ENCODE measurements at regions not wholly inside any gene's neighbourhood (a gene's known extent, or its start where the extent isn't known, plus 50 kb on each side); places are given as distances from the start of the nearest gene placed in this dataset.

DNA sequence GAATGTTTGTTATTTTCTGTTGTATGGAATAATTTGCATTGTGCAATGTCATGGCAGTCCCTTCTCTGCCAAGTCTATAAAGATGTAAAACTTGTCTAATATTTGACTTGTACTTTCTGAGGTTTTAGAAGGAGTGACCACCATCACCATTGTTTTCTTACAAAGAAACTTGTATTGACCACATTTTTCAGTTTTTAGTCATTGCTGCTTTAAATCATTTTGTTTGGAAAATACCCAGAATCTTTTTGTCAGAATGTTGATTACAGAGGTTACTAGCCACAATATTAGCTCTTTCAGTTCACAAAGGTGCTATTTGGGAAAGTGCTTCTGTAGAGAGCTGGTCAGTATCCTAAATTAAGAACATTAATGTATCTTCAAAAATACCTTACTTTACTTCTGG lies 532.4 kb upstream of the GBE1 start:
- POLR2A ChIA-PET (ENCODE audit: unreplicated experiment) = interaction anchor here (0.7 kb wide), 1 partner anchor 1097 kb away, joined by 3 read pairs; no protein-coding TSS in a partner anchor

DNA sequence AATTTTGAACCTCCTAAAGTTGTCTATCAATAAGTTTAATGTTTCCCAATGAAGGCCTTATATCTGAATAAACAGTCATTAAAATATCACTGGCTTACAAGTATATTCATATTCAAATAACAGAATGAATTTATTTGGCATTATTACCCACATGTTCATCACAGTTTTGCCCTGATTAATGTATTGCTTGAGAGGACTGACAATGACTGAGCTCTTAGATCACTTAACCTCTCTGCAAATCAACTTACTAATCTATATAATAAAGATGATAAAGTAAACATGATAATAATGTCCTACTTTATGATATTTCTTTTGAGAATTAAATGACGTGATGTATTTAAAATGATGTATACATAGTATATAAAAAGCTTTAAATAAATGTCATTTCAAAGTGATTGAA lies 532.0 kb upstream of the GBE1 start:
- H3K27me3 ChIP-seq (ENCODE audit: low read length) = no peaks in the 10 kb centered on the region

More for the DNA sequence above, 532.4 kb upstream of the GBE1 start:
- DNase-seq (peak; percentile 91), ATAC-seq (peak; percentile 91)
- no peak for TF ChIP-seq EZH2phosphoT487 (IDR thresholded peaks at IDR 0.05; ENCODE audit: borderline replicate concordance, low read length)
- TF ChIP-seq, protein P1, sequence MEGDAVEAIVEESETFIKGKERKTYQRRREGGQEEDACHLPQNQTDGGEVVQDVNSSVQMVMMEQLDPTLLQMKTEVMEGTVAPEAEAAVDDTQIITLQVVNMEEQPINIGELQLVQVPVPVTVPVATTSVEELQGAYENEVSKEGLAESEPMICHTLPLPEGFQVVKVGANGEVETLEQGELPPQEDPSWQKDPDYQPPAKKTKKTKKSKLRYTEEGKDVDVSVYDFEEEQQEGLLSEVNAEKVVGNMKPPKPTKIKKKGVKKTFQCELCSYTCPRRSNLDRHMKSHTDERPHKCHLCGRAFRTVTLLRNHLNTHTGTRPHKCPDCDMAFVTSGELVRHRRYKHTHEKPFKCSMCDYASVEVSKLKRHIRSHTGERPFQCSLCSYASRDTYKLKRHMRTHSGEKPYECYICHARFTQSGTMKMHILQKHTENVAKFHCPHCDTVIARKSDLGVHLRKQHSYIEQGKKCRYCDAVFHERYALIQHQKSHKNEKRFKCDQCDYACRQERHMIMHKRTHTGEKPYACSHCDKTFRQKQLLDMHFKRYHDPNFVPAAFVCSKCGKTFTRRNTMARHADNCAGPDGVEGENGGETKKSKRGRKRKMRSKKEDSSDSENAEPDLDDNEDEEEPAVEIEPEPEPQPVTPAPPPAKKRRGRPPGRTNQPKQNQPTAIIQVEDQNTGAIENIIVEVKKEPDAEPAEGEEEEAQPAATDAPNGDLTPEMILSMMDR (conservative IDR thresholded peaks at IDR 0.05; ENCODE audit: low read depth, low read length) = no peak
- TF ChIP-seq EZH2 (IDR thresholded peaks at IDR 0.05; ENCODE audit: low read length, unreplicated experiment) = no peak
- Histone ChIP-seq H3K79me2 (ENCODE audit: low read length) (no peaks in the 10 kb centered on the region), H3K36me3 (ENCODE audit: low read depth, low read length) (no peaks in the 10 kb centered on the region), H3K27me3 (ENCODE audit: low read length) (no peaks in the 10 kb centered on the region), H3K4me1 (ENCODE audit: insufficient read depth, low read length) (peaks cover 20% of the 10 kb centered on the region), H2AFZ (ENCODE audit: low read length) (no peak overlapping the region), H4K20me1 (ENCODE audit: low read length) (no peaks in the 10 kb centered on the region), H3F3A (ENCODE audit: low read length, unreplicated experiment) (no peaks in the 10 kb centered on the region), H3K27ac (ENCODE audit: low read length) (peak overlapping the region; percentile 43), H3K9me2 (replicated peaks; ENCODE audit: low read length) (no peaks in the 10 kb centered on the region), H3K9ac (ENCODE audit: low read length) (no peak overlapping the region), H3K9me3 (ENCODE audit: low read length) (no peaks in the 10 kb centered on the region), H3K4me3 (ENCODE audit: low read length) (no peak overlapping the region), H3K4me2 (ENCODE audit: low read length) (peak overlapping the region; percentile 32)
- no TSS peak for BruUV-seq (replicated peaks)
- intact Hi-C loops (cut with micrococcal nuclease) = no loop called here
- CTCF ChIA-PET = interaction anchor here (0.6 kb wide), 1 partner anchor 14 kb away, joined by 4 read pairs; no protein-coding TSS in a partner anchor

DNA sequence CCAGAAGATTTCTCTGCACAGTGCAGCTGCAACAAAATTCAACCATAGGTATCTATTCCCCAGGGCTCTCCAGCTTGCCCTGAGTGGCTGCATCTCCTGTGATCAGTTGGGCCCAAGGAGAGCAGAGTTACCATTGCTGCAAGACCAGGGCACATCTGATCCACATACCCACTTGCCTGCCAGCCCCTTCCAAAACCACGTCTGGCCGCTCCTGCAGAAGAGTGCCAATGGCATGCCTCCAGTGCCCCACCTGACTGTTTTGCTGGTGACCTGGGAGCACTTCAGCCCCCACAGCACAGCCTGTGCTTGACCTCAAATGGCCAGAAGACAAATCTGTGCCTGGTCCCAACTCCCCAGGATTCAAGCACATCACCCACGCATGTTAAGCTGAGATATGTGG lies 526.1 kb upstream of the GBE1 start:
- no peak for TF ChIP-seq EZH2phosphoT487 (IDR thresholded peaks at IDR 0.05; ENCODE audit: borderline replicate concordance, low read length)
- TF ChIP-seq, protein P1 (conservative IDR thresholded peaks at IDR 0.05; ENCODE audit: low read depth, low read length) = no peak
- no peak overlapping the region for H2AFZ ChIP-seq (ENCODE audit: low read length)
- no peaks in the 10 kb centered on the region for H3K36me3 ChIP-seq (ENCODE audit: low read depth, low read length)
- H3K27ac ChIP-seq (ENCODE audit: low read length) = no peak overlapping the region
- no peaks in the 10 kb centered on the region for H3K79me2 ChIP-seq (ENCODE audit: low read length)
- ATAC-seq (no peak), DNase-seq (no peak)
- H3K4me1 ChIP-seq (ENCODE audit: insufficient read depth, low read length) = no peaks in the 10 kb centered on the region
- no peaks in the 10 kb centered on the region for H3K9me3 ChIP-seq (ENCODE audit: low read length)
- H3F3A ChIP-seq (ENCODE audit: low read length, unreplicated experiment) = no peaks in the 10 kb centered on the region
- H3K27me3 ChIP-seq (ENCODE audit: low read length) = no peaks in the 10 kb centered on the region
- no peaks in the 10 kb centered on the region for H3K9me2 ChIP-seq (replicated peaks; ENCODE audit: low read length)
- ChIA-PET CTCF (no interaction called here), POLR2A (ENCODE audit: unreplicated experiment) (no interaction called here)
- no peak overlapping the region for H3K4me2 ChIP-seq (ENCODE audit: low read length)
- intact Hi-C loops (cut with micrococcal nuclease) = no loop called here
- BruUV-seq (replicated peaks) = no TSS peak
- H4K20me1 ChIP-seq (ENCODE audit: low read length) = no peaks in the 10 kb centered on the region
- no peak overlapping the region for H3K9ac ChIP-seq (ENCODE audit: low read length)
- H3K4me3 ChIP-seq (ENCODE audit: low read length) = no peak overlapping the region

More for the DNA sequence above, 532.0 kb upstream of the GBE1 start:
- no peaks in the 10 kb centered on the region for H3K9me2 ChIP-seq (replicated peaks; ENCODE audit: low read length)
- no peak overlapping the region for H3K4me3 ChIP-seq (ENCODE audit: low read length)
- BruUV-seq (replicated peaks) = no TSS peak
- ATAC-seq (peak; percentile 76), DNase-seq (peak; percentile 57)
- TF ChIP-seq, protein P1 (conservative IDR thresholded peaks at IDR 0.05; ENCODE audit: low read depth, low read length) = no peak
- no peak for TF ChIP-seq EZH2 (IDR thresholded peaks at IDR 0.05; ENCODE audit: low read length, unreplicated experiment)
- TF ChIP-seq EZH2phosphoT487 (IDR thresholded peaks at IDR 0.05; ENCODE audit: borderline replicate concordance, low read length) = no peak
- no peaks in the 10 kb centered on the region for H4K20me1 ChIP-seq (ENCODE audit: low read length)
- ChIA-PET CTCF (interaction anchor here (0.6 kb wide), 1 partner anchor 14 kb away, joined by 4 read pairs; no protein-coding TSS in a partner anchor), POLR2A (ENCODE audit: unreplicated experiment) (no interaction called here)
- peak overlapping the region; percentile 32 for H3K4me2 ChIP-seq (ENCODE audit: low read length)
- no peaks in the 10 kb centered on the region for H3F3A ChIP-seq (ENCODE audit: low read length, unreplicated experiment)
- no peak overlapping the region for H3K9ac ChIP-seq (ENCODE audit: low read length)
- H3K27ac ChIP-seq (ENCODE audit: low read length) = peak overlapping the region; percentile 43
- H2AFZ ChIP-seq (ENCODE audit: low read length) = no peak overlapping the region
- no peaks in the 10 kb centered on the region for H3K36me3 ChIP-seq (ENCODE audit: low read depth, low read length)
- no peaks in the 10 kb centered on the region for H3K79me2 ChIP-seq (ENCODE audit: low read length)
- peaks cover 20% of the 10 kb centered on the region for H3K4me1 ChIP-seq (ENCODE audit: insufficient read depth, low read length)
- no peaks in the 10 kb centered on the region for H3K9me3 ChIP-seq (ENCODE audit: low read length)
- intact Hi-C loops (cut with micrococcal nuclease) = no loop called here

Data from PC-3 (cell line).